IMR-90 (cell line): ENCODE measurements at regions not wholly inside any gene's neighbourhood (a gene's known extent, or its start where the extent isn't known, plus 50 kb on each side); places are given as distances from the start of the nearest gene placed in this dataset.

Experiments used
- ATAC-seq: fragments of 200-7000 bp; cut with Tn5 transposase; 2 replicates; pipeline ENCODE4 v1.9.1; 2020; ENCODE audit warnings: low read depth, mild to moderate bottlenecking, moderate library complexity
- BruUV-seq: library from RNA; stranded (reverse); fragments of 400-500 nt; replicated peaks from 2 replicates; lab custom pipeline; 2021; lab: Mats Ljungman, UMichigan
- CTCF ChIA-PET: fragments of 300-600 bp; formaldehyde crosslinking; extraction: SDS; loops from one replicate; lab custom pipeline; 2021; ENCODE audit warnings: antibody characterized with exemption; lab: Yijun Ruan, JAX
- POLR2A ChIA-PET: fragments of 300-600 bp; sonication (Branson Sonifier 250); formaldehyde crosslinking; loops from one replicate; lab custom pipeline; 2022; ENCODE audit warnings: antibody characterized with exemption; ENCODE audit not compliant: unreplicated experiment; lab: Charles Lee
- DNase-seq: peaks from one replicate; pipeline ENCODE4 v3.0.0; 2013
- H2AFZ ChIP-seq: replicated peaks from 2 replicates; pipeline ENCODE3; 2013; ENCODE audit warnings: low read length, mild to moderate bottlenecking; ENCODE audit not compliant: poor library complexity
- H2AK5ac ChIP-seq: 2 replicates; pipeline ENCODE4 v1.6.1; 2013; ENCODE audit warnings: low read depth, low read length, inconsistent platforms
- H2AK9ac ChIP-seq: replicated peaks from 2 replicates; pipeline ENCODE3; 2013; ENCODE audit warnings: mild to moderate bottlenecking, low read depth, low read length, moderate library complexity; ENCODE audit not compliant: poor library complexity
- H2BK120ac ChIP-seq: 2 replicates; pipeline ENCODE4 v1.6.1; 2013; ENCODE audit warnings: low read depth, low read length, inconsistent platforms
- H2BK15ac ChIP-seq: 3 replicates; pipeline ENCODE4 v1.6.1; 2013; ENCODE audit warnings: low read depth, low read length, inconsistent platforms
- H2BK20ac ChIP-seq: 2 replicates; pipeline ENCODE4 v1.6.1; 2013; ENCODE audit warnings: low read depth, mild to moderate bottlenecking, inconsistent platforms, low read length, moderate library complexity
- H2BK5ac ChIP-seq: 2 replicates; pipeline ENCODE4 v1.6.1; 2013; ENCODE audit warnings: mild to moderate bottlenecking, low read depth, low read length, inconsistent platforms; ENCODE audit not compliant: poor library complexity, severe bottlenecking
- H3K14ac ChIP-seq: replicated peaks from 2 replicates; pipeline ENCODE4 v1.6.1; 2013; ENCODE audit warnings: low read depth, low read length, inconsistent platforms
- H3K18ac ChIP-seq: 2 replicates; pipeline ENCODE4 v1.6.1; 2013; ENCODE audit warnings: low read depth, low read length, control low read depth
- H3K23ac ChIP-seq: 2 replicates; pipeline ENCODE4 v1.6.1; 2013; ENCODE audit warnings: low read depth, low read length, inconsistent platforms
- H3K27ac ChIP-seq: 2 replicates; pipeline ENCODE4 v1.5.1; 2013; ENCODE audit warnings: mild to moderate bottlenecking, control low read depth, low read length; ENCODE audit not compliant: insufficient read depth
- H3K27me3 ChIP-seq: 2 replicates; pipeline ENCODE4 v1.6.1; 2013; ENCODE audit warnings: low read length; ENCODE audit not compliant: control insufficient read depth, insufficient read depth
- H3K36me3 ChIP-seq: 2 replicates; pipeline ENCODE4 v1.6.1; 2013; ENCODE audit warnings: low read length, mixed read lengths; ENCODE audit not compliant: control insufficient read depth, insufficient read depth
- H3K4ac ChIP-seq: 2 replicates; pipeline ENCODE4 v1.6.1; 2013; ENCODE audit warnings: low read depth, low read length, inconsistent platforms
- H3K4me1 ChIP-seq: 2 replicates; pipeline ENCODE4 v1.6.1; 2013; ENCODE audit warnings: low read length, mixed read lengths; ENCODE audit not compliant: control insufficient read depth, insufficient read depth
- H3K4me2 ChIP-seq: 2 replicates; pipeline ENCODE4 v1.6.1; 2013; ENCODE audit warnings: low read depth, mild to moderate bottlenecking, control low read depth, low read length, moderate library complexity
- H3K4me3 ChIP-seq: 2 replicates; pipeline ENCODE4 v1.5.1; 2013; ENCODE audit warnings: low read depth, mild to moderate bottlenecking, control low read depth, low read length, moderate library complexity; ENCODE audit not compliant: insufficient read depth
- H3K56ac ChIP-seq: 2 replicates; pipeline ENCODE4 v1.6.1; 2013; ENCODE audit warnings: low read length, inconsistent platforms; ENCODE audit not compliant: insufficient read depth; ENCODE audit errors: extremely low read depth
- H3K79me1 ChIP-seq, 2 experiments: 2 replicates each; pipeline ENCODE4 v1.6.1; 2013; ENCODE audit warnings: low read length in 2 of 2, inconsistent platforms in 1 of 2, low read depth in 1 of 2
- H3K9ac ChIP-seq: 2 replicates; pipeline ENCODE4 v1.6.1; 2013; ENCODE audit warnings: low read depth, low read length, control low read depth
- H3K9me1 ChIP-seq: 2 replicates; pipeline ENCODE4 v1.6.1; 2013; ENCODE audit warnings: low read length, inconsistent platforms; ENCODE audit not compliant: insufficient read depth
- H3K9me3 ChIP-seq: 2 replicates; pipeline ENCODE4 v1.6.1; 2013; ENCODE audit warnings: low read length; ENCODE audit not compliant: control insufficient read depth, insufficient read depth
- H4K20me1 ChIP-seq: 2 replicates; pipeline ENCODE4 v1.6.1; 2013; ENCODE audit warnings: low read length, inconsistent platforms; ENCODE audit not compliant: insufficient read depth
- H4K5ac ChIP-seq: 2 replicates; pipeline ENCODE4 v1.6.1; 2013; ENCODE audit warnings: mild to moderate bottlenecking, low read depth, low read length, control low read depth
- H4K8ac ChIP-seq, 2 experiments: 2 replicates each; pipeline ENCODE4 v1.6.1; 2013; ENCODE audit warnings: low read depth in 2 of 2, low read length in 2 of 2, control low read depth in 1 of 2, inconsistent platforms in 1 of 2
- H4K91ac ChIP-seq: 2 replicates; pipeline ENCODE4 v1.6.1; 2013; ENCODE audit warnings: low read depth, low read length, inconsistent platforms; ENCODE audit not compliant: insufficient read depth
- BHLHE40 ChIP-seq: fragments of 150-350 bp; IDR thresholded peaks from 2 replicates; pipeline ENCODE4 v1.6.1; 2016; ENCODE audit warnings: mild to moderate bottlenecking, low read depth, low read length
- CEBPB ChIP-seq: IDR thresholded peaks from 2 replicates; pipeline ENCODE4 v1.6.1; 2012; ENCODE audit warnings: low read depth, low read length, improper control_type of control experiment
- CHD1 ChIP-seq: IDR thresholded peaks from 2 replicates; pipeline ENCODE4 v1.6.1; 2012; ENCODE audit warnings: low read depth, low read length, improper control_type of control experiment
- CTCF ChIP-seq: conservative IDR thresholded peaks from 2 replicates; pipeline ENCODE4 v1.5.1; 2012; ENCODE audit warnings: mild to moderate bottlenecking, low read depth, low read length, improper control_type of control experiment
- ELK1 ChIP-seq: fragments of 150-350 bp; IDR thresholded peaks from 2 replicates; pipeline ENCODE4 v1.6.1; 2016; ENCODE audit warnings: low read depth, mild to moderate bottlenecking, low read length, moderate library complexity, borderline replicate concordance
- MAZ ChIP-seq: IDR thresholded peaks from 2 replicates; pipeline ENCODE4 v1.6.1; 2012; ENCODE audit warnings: low read depth, mild to moderate bottlenecking, low read length, improper control_type of control experiment, moderate library complexity, borderline replicate concordance
- NFE2L2 ChIP-seq: fragments of 150-350 bp; IDR thresholded peaks from 2 replicates; pipeline ENCODE4 v1.6.1; 2016; ENCODE audit warnings: low read depth, mild to moderate bottlenecking, low read length
- POLR2A ChIP-seq: IDR thresholded peaks from 2 replicates; pipeline ENCODE4 v1.6.1; 2012; ENCODE audit warnings: mild to moderate bottlenecking, low read depth, low read length
- RAD21 ChIP-seq: IDR thresholded peaks from 2 replicates; pipeline ENCODE4 v1.6.1; 2012; ENCODE audit warnings: low read length, improper control_type of control experiment
- RFX5 ChIP-seq: IDR thresholded peaks from 2 replicates; pipeline ENCODE4 v1.8.0; 2012; ENCODE audit warnings: low read depth, mild to moderate bottlenecking, low read length, moderate library complexity
- USF2 ChIP-seq: fragments of 150-350 bp; IDR thresholded peaks from 2 replicates; pipeline ENCODE4 v1.6.1; 2017; ENCODE audit warnings: mild to moderate bottlenecking, antibody characterized with exemption, low read length, low read depth
- WGBS, 2 experiments: methylation state at CpG; one replicate each; pipeline versions ENCODE4 v1.1.5 to v1.1.7; 2013; ENCODE audit warnings: missing lambda C conversion rate in 2 of 2; ENCODE audit not compliant: insufficient read length in 1 of 2; ENCODE audit errors: extremely low coverage in 2 of 2; 5-methylcytosine and 5-hydroxymethylcytosine counted together
- dilution Hi-C: fragments of 300-500 bp; cut with HindIII; formaldehyde crosslinking; loops from one replicate; pipeline ENCODE4 v1.14.3; 2018; ENCODE audit warnings: low sequenced_read_pairs; ENCODE audit not compliant: unreplicated experiment
- in situ Hi-C: fragments of 300-500 bp; cut with MboI; formaldehyde crosslinking; loops from 3 replicates; pipeline ENCODE4 v1.14.3; 2019; ENCODE audit warnings: low sequenced_read_pairs, inconsistent platforms, mixed read lengths
- intact Hi-C: fragments of 100-400 bp; cut with micrococcal nuclease; formaldehyde crosslinking; loops from 2 replicates; pipeline ENCODE4 v1.10.0; 2022

GRCh38 chr9:38342532-38342931 is 50.0 kb upstream of the ALDH1B1 start:
- dilution Hi-C loops: no loop called here
- no peak overlapping the region for H3K4ac ChIP-seq
- peaks cover 5% of the 10 kb centered on the region; the same call in 1 of the 2 replicates for H3K4me1 ChIP-seq
- H2BK15ac ChIP-seq: no peak overlapping the region
- no peak overlapping the region for H2AFZ ChIP-seq
- H2BK120ac ChIP-seq: no peak overlapping the region
- H4K91ac ChIP-seq: no peak overlapping the region
- no peak overlapping the region for H2AK5ac ChIP-seq
- no peaks in the 10 kb centered on the region for H3K79me1 ChIP-seq
- H3K27me3 ChIP-seq: peaks cover 50% of the 10 kb centered on the region
- DNase-seq (no peak), ATAC-seq (no peak)
- no peak overlapping the region for H2BK20ac ChIP-seq
- H3K4me2 ChIP-seq: no peak overlapping the region
- no peak overlapping the region for H3K23ac ChIP-seq
- H4K5ac ChIP-seq: no peak overlapping the region
- no peaks in the 10 kb centered on the region for H3K36me3 ChIP-seq
- intact Hi-C loops: no loop called here
- CTCF ChIA-PET: interaction anchor here (0.5 to 1.1 kb wide), 2 partner anchors 8 to 229 kb away, joined by 3 read pairs; no protein-coding TSS in a partner anchor
- H3K4me3 ChIP-seq: no peak overlapping the region
- H2AK9ac ChIP-seq: no peak overlapping the region
- POLR2A ChIA-PET: no interaction called here
- no peak overlapping the region for H3K9ac ChIP-seq
- H2BK5ac ChIP-seq: no peak overlapping the region
- no TSS peak for BruUV-seq
- no peaks in the 10 kb centered on the region for H4K20me1 ChIP-seq
- TF ChIP-seq POLR2A (no peak), CHD1 (no peak), RAD21 (no peak), CTCF (no peak), CEBPB (no peak), MAZ (no peak), RFX5 (no peak), USF2 (no peak), NFE2L2 (no peak), ELK1 (no peak), BHLHE40 (no peak)
- no peak overlapping the region for H3K14ac ChIP-seq
- 8% methylated on average over 2 of the region's 3 CpGs; no CpG with 5 or more reads in 1 of the 2 experiments for WGBS, 2 experiments
- H4K8ac ChIP-seq: no peak overlapping the region
- no peak overlapping the region for H3K18ac ChIP-seq
- in situ Hi-C loops: no loop called here
- H3K9me3 ChIP-seq: no peaks in the 10 kb centered on the region
- no peaks in the 10 kb centered on the region for H3K9me1 ChIP-seq
- no peak overlapping the region for H3K56ac ChIP-seq
- no peak overlapping the region for H3K27ac ChIP-seq
